Activated T-helper 1 cell treated with anti-CD3 and anti-CD28 coated beads, Interleukin-2, amount 50 U/mL, for 16 hours (primary cell): ENCODE measurements at regions not wholly inside any gene's neighbourhood (a gene's known extent, or its start where the extent isn't known, plus 50 kb on each side); places are given as distances from the start of the nearest gene placed in this dataset.
"Not testable (repeated sequence)": the region's sequence is repeated elsewhere in the genome, so short reads cannot be mapped to it uniquely, and the experiment has no call there.

Experiments
- DNase-seq, 2 donors: peaks; one replicate each; pipeline ENCODE4 v3.0.0-alpha.2; 2020; ENCODE audit warnings: low read depth in 1 of 2, low spot score in 1 of 2

GRCh38 chr9:89695441-89695891, 90.7 kb downstream of the GADD45G start:
- no peak for DNase-seq

GRCh38 chr9:89695979-89696378, 91.2 kb downstream of the GADD45G start:
- not testable (repeated sequence) for DNase-seq

GRCh38 chr9:89696780-89697179, 92.0 kb downstream of the GADD45G start:
- DNase-seq, result no peak

GRCh38 chr9:89697553-89697952, 92.7 kb downstream of the GADD45G start:
- DNase-seq, result no peak

GRCh38 chr9:89698411-89699005, 93.7 kb downstream of the GADD45G start:
- no peak for DNase-seq

GRCh38 chr9:89699646-89700045, 94.8 kb downstream of the GADD45G start:
- DNase-seq, result no peak

GRCh38 chr9:89701221-89701798, 96.5 kb downstream of the GADD45G start:
- peak in 1 of 2 donors; percentile 41 for DNase-seq

- DNase-seq, result no peak
Observed at GRCh38 chr9:89702401-89702800, 97.6 kb downstream of the GADD45G start.

- DNase-seq, result no peak
Observed at GRCh38 chr9:89705651-89706050, 100.8 kb downstream of the GADD45G start.

GRCh38 chr9:89706086-89706485, 101.3 kb downstream of the GADD45G start:
- DNase-seq, result no peak

- DNase-seq, result no peak
Observed at GRCh38 chr9:89706731-89707191, 101.9 kb downstream of the GADD45G start.

- no peak for DNase-seq
Observed at GRCh38 chr9:89710697-89711096, 105.9 kb downstream of the GADD45G start.

- DNase-seq, result no peak
Observed at GRCh38 chr9:89711866-89712265, 107.1 kb downstream of the GADD45G start.

GRCh38 chr9:89712283-89712682, 107.5 kb downstream of the GADD45G start:
- DNase-seq, result no peak

- DNase-seq, result no peak
Observed at GRCh38 chr9:89714321-89714720, 109.5 kb downstream of the GADD45G start.

GRCh38 chr9:89715318-89715858, 110.6 kb downstream of the GADD45G start:
- DNase-seq, result no peak

- no peak for DNase-seq
Observed at GRCh38 chr9:89715881-89716280, 111.1 kb downstream of the GADD45G start.

- DNase-seq, result no peak
Observed at GRCh38 chr9:89716559-89716958, 111.7 kb downstream of the GADD45G start.

- no peak for DNase-seq
Observed at GRCh38 chr9:89718176-89718575, 113.4 kb downstream of the GADD45G start.

GRCh38 chr9:89718651-89719050, 113.8 kb downstream of the GADD45G start:
- no peak for DNase-seq

GRCh38 chr9:89719202-89719601, 114.4 kb downstream of the GADD45G start:
- DNase-seq, result no peak

GRCh38 chr9:89720696-89721175, 115.9 kb downstream of the GADD45G start:
- no peak for DNase-seq
